ENCODE measurements at regions not wholly inside any gene's neighbourhood (a gene's known extent, or its start where the extent isn't known, plus 50 kb on each side); places are given as distances from the start of the nearest gene placed in this dataset.

GRCh38 chr13:104691767-104692467, 1625.7 kb upstream of the SLC10A2 start:
- TF ChIP-seq EZH2phosphoT487 (IDR thresholded peaks at IDR 0.05; ENCODE audit: low read depth, severe bottlenecking, unreplicated experiment) (no peak), CTCF (IDR thresholded peaks at IDR 0.05; ENCODE audit: poor library complexity) (no peak)

All from hepatocyte (in vitro differentiated cells).